MV-4-11 (cell line): ENCODE measurements at regions not wholly inside any gene's neighbourhood (a gene's known extent, or its start where the extent isn't known, plus 50 kb on each side); places are given as distances from the start of the nearest gene placed in this dataset.
"Not testable (repeated sequence)": the region's sequence is repeated elsewhere in the genome, so short reads cannot be mapped to it uniquely, and the experiment has no call there.

Experiments
- DNase-seq: peaks from one replicate; lab custom pipeline; 2025; lab: John Stamatoyannopoulos, UW

- DNase-seq, result no peak
Observed at GRCh38 chrX:125680366-125680765, 360.7 kb downstream of the TEX13C start.

- peak; percentile 1 for DNase-seq
Observed at GRCh38 chrX:125681058-125681457, 361.4 kb downstream of the TEX13C start.

GRCh38 chrX:125681507-125681906, 361.8 kb downstream of the TEX13C start:
- DNase-seq, result peak; percentile 18

- DNase-seq, result not testable (repeated sequence)
Observed at GRCh38 chrX:125690522-125690921, 370.9 kb downstream of the TEX13C start.

- DNase-seq, result no peak
Observed at GRCh38 chrX:125694171-125694570, 374.5 kb downstream of the TEX13C start.

GRCh38 chrX:125709074-125709473, 389.4 kb downstream of the TEX13C start:
- DNase-seq, result no peak

- DNase-seq, result no peak
Observed at GRCh38 chrX:125709532-125709931, 389.9 kb downstream of the TEX13C start.

GRCh38 chrX:125710403-125711062, 390.9 kb downstream of the TEX13C start:
- no peak for DNase-seq

- DNase-seq, result no peak
Observed at GRCh38 chrX:125711103-125711502, 391.4 kb downstream of the TEX13C start.

- DNase-seq, result no peak
Observed at GRCh38 chrX:125713633-125714032, 394.0 kb downstream of the TEX13C start.

GRCh38 chrX:125727117-125727516, 407.4 kb downstream of the TEX13C start:
- DNase-seq, result no peak

GRCh38 chrX:125736008-125736729, 416.5 kb downstream of the TEX13C start:
- DNase-seq, result no peak

- no peak for DNase-seq
Observed at GRCh38 chrX:125742811-125743210, 423.1 kb downstream of the TEX13C start.

GRCh38 chrX:125744914-125745313, 421.2 kb downstream of the DCAF12L2 start:
- DNase-seq, result no peak

GRCh38 chrX:125757794-125758564, 408.1 kb downstream of the DCAF12L2 start:
- no peak for DNase-seq

GRCh38 chrX:125758819-125759218, 407.3 kb downstream of the DCAF12L2 start:
- DNase-seq, result no peak

- DNase-seq, result no peak
Observed at GRCh38 chrX:125762954-125763353, 403.1 kb downstream of the DCAF12L2 start.

- DNase-seq, result peak; percentile 43
Observed at GRCh38 chrX:125765347-125765746, 400.7 kb downstream of the DCAF12L2 start.

GRCh38 chrX:125769628-125770027, 396.5 kb downstream of the DCAF12L2 start:
- no peak for DNase-seq

GRCh38 chrX:125778261-125778660, 387.8 kb downstream of the DCAF12L2 start:
- no peak for DNase-seq

GRCh38 chrX:125782184-125782583, 383.9 kb downstream of the DCAF12L2 start:
- no peak for DNase-seq

- DNase-seq, result no peak
Observed at GRCh38 chrX:125786316-125786715, 379.8 kb downstream of the DCAF12L2 start.

- DNase-seq, result no peak
Observed at GRCh38 chrX:125791787-125792186, 374.3 kb downstream of the DCAF12L2 start.
